Keratinocyte (primary cell): ENCODE measurements at regions not wholly inside any gene's neighbourhood (a gene's known extent, or its start where the extent isn't known, plus 50 kb on each side); places are given as distances from the start of the nearest gene placed in this dataset.

Experiments used
- CTCF ChIP-seq, 3 experiments: IDR thresholded peaks in 1 of 3; conservative IDR thresholded peaks in 1 of 3; optimal IDR thresholded peaks in 1 of 3; 2 replicates in 2 of 3; 3 replicates in 1 of 3; pipeline versions ENCODE3 to v1.5.1; 2011; ENCODE audit warnings: low read length in 3 of 3, mild to moderate bottlenecking in 3 of 3, moderate library complexity in 2 of 3, control low read depth in 1 of 3, inconsistent platforms in 1 of 3; ENCODE audit not compliant: insufficient read depth in 2 of 3; ENCODE audit errors: extremely low read depth in 1 of 3
- EZH2 ChIP-seq: IDR thresholded peaks from one replicate; pipeline ENCODE4 v1.6.1; 2012; ENCODE audit warnings: inconsistent platforms, mild to moderate bottlenecking, low read length, moderate library complexity

GRCh38 chr16:76837872-76838271 is 353.1 kb upstream of the MON1B start:
- TF ChIP-seq CTCF (optimal IDR thresholded peaks at IDR 0.05 in 1 of 3, IDR thresholded peaks at IDR 0.05 in 1 of 3, conservative IDR thresholded peaks at IDR 0.05 in 1 of 3; ENCODE audit: extremely low read depth in 1 of 3, insufficient read depth in 2 of 3, low read length in 3 of 3), result no peak
- no peak for TF ChIP-seq EZH2
